HFFc6 (cell line): ENCODE measurements at regions not wholly inside any gene's neighbourhood (a gene's known extent, or its start where the extent isn't known, plus 50 kb on each side); places are given as distances from the start of the nearest gene placed in this dataset.

Experiments
- DNase-seq: peaks from one replicate; pipeline ENCODE4 v3.0.0-alpha.2; 2018
- H3K27ac Mint-ChIP-seq: 2 replicates; pipeline ENCODE4 v1.8.0; 2020; ENCODE audit warnings: mild to moderate bottlenecking, mixed read lengths
- H3K27me3 Mint-ChIP-seq: 2 replicates; pipeline ENCODE4 v1.8.0; 2021; ENCODE audit warnings: mild to moderate bottlenecking, moderate library complexity, mixed read lengths; ENCODE audit not compliant: insufficient read depth
- H3K36me3 Mint-ChIP-seq: 2 replicates; pipeline ENCODE4 v1.8.0; 2021; ENCODE audit warnings: low read depth, mixed read lengths
- H3K4me1 Mint-ChIP-seq: 2 replicates; pipeline ENCODE4 v1.8.0; 2020; ENCODE audit warnings: low read depth, mixed read lengths
- H3K4me3 Mint-ChIP-seq: 2 replicates; pipeline ENCODE4 v1.8.0; 2020; ENCODE audit warnings: mild to moderate bottlenecking, moderate library complexity, mixed read lengths
- H3K9me3 Mint-ChIP-seq: 2 replicates; pipeline ENCODE4 v1.8.0; 2020; ENCODE audit warnings: mild to moderate bottlenecking, mixed read lengths
- CTCF ChIP-seq: fragments of 200-600 bp; sonication (generic); IDR thresholded peaks from 2 replicates; pipeline ENCODE4 v1.5.0; 2021; ENCODE audit warnings: antibody characterized with exemption, mild to moderate bottlenecking

GRCh38 chr7:72492461-72493065 is 80.4 kb upstream of the CALN1 start:
- no peak for DNase-seq
- peaks cover 13% of the 10 kb centered on the region for H3K9me3 Mint-ChIP-seq
- TF ChIP-seq CTCF = no peak
- H3K27me3 Mint-ChIP-seq = 0 out of 2 replicates have a peak, but pooled peaks cover 5% of the 10 kb centered on the region
- H3K27ac Mint-ChIP-seq = no peak overlapping the region
- H3K4me3 Mint-ChIP-seq = no peak overlapping the region
- no peaks in the 10 kb centered on the region for H3K36me3 Mint-ChIP-seq
- no peaks in the 10 kb centered on the region for H3K4me1 Mint-ChIP-seq

- DNase-seq = no peak
- Mint-ChIP-seq H3K27ac (no peak overlapping the region), H3K4me1 (no peaks in the 10 kb centered on the region), H3K27me3 (0 out of 2 replicates have a peak, but pooled peaks cover 5% of the 10 kb centered on the region), H3K4me3 (no peak overlapping the region), H3K9me3 (peaks cover 4% of the 10 kb centered on the region), H3K36me3 (no peaks in the 10 kb centered on the region)
- no peak for TF ChIP-seq CTCF
These were observed 78.2 kb upstream of the CALN1 start for GRCh38 chr7:72490301-72490700.

GRCh38 chr7:72481934-72482333 is 69.8 kb upstream of the CALN1 start:
- Mint-ChIP-seq H3K27ac (no peak overlapping the region), H3K4me1 (no peaks in the 10 kb centered on the region), H3K27me3 (no peaks in the 10 kb centered on the region)

GRCh38 chr7:72476608-72477305 is 64.6 kb upstream of the CALN1 start:
- no peaks in the 10 kb centered on the region for H3K4me1 Mint-ChIP-seq

More at GRCh38 chr7:72481934-72482333, 69.8 kb upstream of the CALN1 start:
- H3K36me3 Mint-ChIP-seq = no peaks in the 10 kb centered on the region
- H3K9me3 Mint-ChIP-seq = peaks cover 4% of the 10 kb centered on the region; the same call in 1 of the 2 replicates
- no peak overlapping the region for H3K4me3 Mint-ChIP-seq
- DNase-seq = no peak
- no peak for TF ChIP-seq CTCF

GRCh38 chr7:72467237-72467636 is 55.1 kb upstream of the CALN1 start:
- no peak for TF ChIP-seq CTCF
- Mint-ChIP-seq H3K36me3 (no peaks in the 10 kb centered on the region), H3K27ac (no peak overlapping the region), H3K9me3 (peaks cover 19% of the 10 kb centered on the region), H3K4me3 (no peak overlapping the region), H3K27me3 (no peaks in the 10 kb centered on the region; the same call in 1 of the 2 replicates), H3K4me1 (no peaks in the 10 kb centered on the region)
- no peak for DNase-seq

More at GRCh38 chr7:72476608-72477305, 64.6 kb upstream of the CALN1 start:
- Mint-ChIP-seq H3K27ac (no peak overlapping the region), H3K4me3 (no peak overlapping the region), H3K27me3 (no peaks in the 10 kb centered on the region), H3K36me3 (no peaks in the 10 kb centered on the region), H3K9me3 (peaks cover 4% of the 10 kb centered on the region)
- no peak for TF ChIP-seq CTCF
- no peak for DNase-seq
